DND-41 (cell line): ENCODE measurements at regions not wholly inside any gene's neighbourhood (a gene's known extent, or its start where the extent isn't known, plus 50 kb on each side); places are given as distances from the start of the nearest gene placed in this dataset.

ENCODE experiments used
- ATAC-seq: fragments of 200-7000 bp; cut with Tn5 transposase; 3 replicates; pipeline ENCODE4 v1.9.1; 2021; ENCODE audit warnings: low read depth; ENCODE audit not compliant: insufficient read depth
- DNase-seq: peaks from one replicate; pipeline ENCODE4 v3.0.0-alpha.2; 2020
- H2AFZ ChIP-seq: 2 replicates; pipeline ENCODE4 v1.6.0; 2012; ENCODE audit warnings: low read depth, low read length
- H3K27ac ChIP-seq: 2 replicates; pipeline ENCODE4 v1.5.1; 2012; ENCODE audit warnings: low read length, inconsistent platforms
- H3K27me3 ChIP-seq: fragments of 200-600 bp; sonication (generic); 2 replicates; pipeline ENCODE4 v1.6.0; 2012; ENCODE audit warnings: low read length, mild to moderate bottlenecking, inconsistent platforms; ENCODE audit not compliant: insufficient read depth, poor library complexity
- H3K36me3 ChIP-seq: 2 replicates; pipeline ENCODE4 v1.5.1; 2012; ENCODE audit warnings: low read length, inconsistent platforms; ENCODE audit not compliant: insufficient read depth
- H3K4me1 ChIP-seq: 2 replicates; pipeline ENCODE4 v1.5.1; 2012; ENCODE audit warnings: mild to moderate bottlenecking, low read length; ENCODE audit not compliant: insufficient read depth
- H3K4me2 ChIP-seq: 2 replicates; pipeline ENCODE4 v1.6.0; 2012; ENCODE audit warnings: mild to moderate bottlenecking, moderate library complexity, low read length, inconsistent platforms; ENCODE audit not compliant: insufficient read depth
- H3K4me3 ChIP-seq, 2 experiments: fragments of 200-600 bp in 1 of 2; shearing (Covaris generic) in 1 of 2; 2 replicates each; pipeline ENCODE4 v1.5.1; 2012 to 2016; ENCODE audit warnings: inconsistent platforms in 2 of 2, low read length in 2 of 2, mild to moderate bottlenecking in 2 of 2, low read depth in 1 of 2, moderate library complexity in 1 of 2
- H3K79me2 ChIP-seq: 2 replicates; pipeline ENCODE4 v1.6.0; 2012; ENCODE audit warnings: low read length, inconsistent platforms; ENCODE audit not compliant: insufficient read depth
- H3K9ac ChIP-seq: 2 replicates; pipeline ENCODE4 v1.6.0; 2012; ENCODE audit warnings: low read depth, mild to moderate bottlenecking, inconsistent platforms, low read length, moderate library complexity
- H3K9me3 ChIP-seq: 2 replicates; pipeline ENCODE4 v1.5.1; 2012; ENCODE audit warnings: low read length, moderate library complexity, mild to moderate bottlenecking, inconsistent platforms; ENCODE audit not compliant: insufficient read depth, severe bottlenecking
- H4K20me1 ChIP-seq: 2 replicates; pipeline ENCODE4 v1.6.0; 2012; ENCODE audit warnings: low read length; ENCODE audit not compliant: insufficient read depth
- EZH2 ChIP-seq: IDR thresholded peaks from 3 replicates; pipeline ENCODE4 v1.6.1; 2012; ENCODE audit warnings: borderline replicate concordance, low read depth, mild to moderate bottlenecking, moderate library complexity, low read length, inconsistent platforms; ENCODE audit not compliant: severe bottlenecking
- TF ChIP-seq, protein P1 (sequence below): IDR thresholded peaks from 2 replicates; pipeline ENCODE4 v1.5.1; 2012; ENCODE audit warnings: borderline replicate concordance, low read length, moderate library complexity, mild to moderate bottlenecking; ENCODE audit not compliant: poor library complexity, severe bottlenecking; ENCODE audit errors: extremely low read depth

DNA sequence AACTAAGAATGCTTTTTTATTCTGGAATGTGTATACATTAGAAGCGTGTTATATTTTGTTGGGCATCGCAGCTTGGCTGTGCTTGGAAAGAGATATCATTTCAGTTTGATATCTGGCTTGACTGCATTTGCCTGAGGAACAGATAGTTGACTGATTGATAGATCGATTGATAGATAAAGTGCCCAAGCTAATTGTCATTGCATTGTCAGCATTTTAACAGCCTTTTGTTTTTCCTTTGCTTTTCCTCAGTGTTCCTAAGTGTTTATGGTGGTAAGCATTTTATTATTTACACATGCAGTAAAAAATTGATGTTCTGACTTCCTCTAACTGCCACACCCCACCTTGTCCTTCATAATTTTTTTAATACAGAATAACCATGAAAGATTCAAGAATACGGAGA lies 180.9 kb upstream of the GRIK2 start:
- H3K9ac ChIP-seq = no peak overlapping the region
- TF ChIP-seq EZH2 = no peak
- TF ChIP-seq, protein P1, sequence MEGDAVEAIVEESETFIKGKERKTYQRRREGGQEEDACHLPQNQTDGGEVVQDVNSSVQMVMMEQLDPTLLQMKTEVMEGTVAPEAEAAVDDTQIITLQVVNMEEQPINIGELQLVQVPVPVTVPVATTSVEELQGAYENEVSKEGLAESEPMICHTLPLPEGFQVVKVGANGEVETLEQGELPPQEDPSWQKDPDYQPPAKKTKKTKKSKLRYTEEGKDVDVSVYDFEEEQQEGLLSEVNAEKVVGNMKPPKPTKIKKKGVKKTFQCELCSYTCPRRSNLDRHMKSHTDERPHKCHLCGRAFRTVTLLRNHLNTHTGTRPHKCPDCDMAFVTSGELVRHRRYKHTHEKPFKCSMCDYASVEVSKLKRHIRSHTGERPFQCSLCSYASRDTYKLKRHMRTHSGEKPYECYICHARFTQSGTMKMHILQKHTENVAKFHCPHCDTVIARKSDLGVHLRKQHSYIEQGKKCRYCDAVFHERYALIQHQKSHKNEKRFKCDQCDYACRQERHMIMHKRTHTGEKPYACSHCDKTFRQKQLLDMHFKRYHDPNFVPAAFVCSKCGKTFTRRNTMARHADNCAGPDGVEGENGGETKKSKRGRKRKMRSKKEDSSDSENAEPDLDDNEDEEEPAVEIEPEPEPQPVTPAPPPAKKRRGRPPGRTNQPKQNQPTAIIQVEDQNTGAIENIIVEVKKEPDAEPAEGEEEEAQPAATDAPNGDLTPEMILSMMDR = no peak

DNA sequence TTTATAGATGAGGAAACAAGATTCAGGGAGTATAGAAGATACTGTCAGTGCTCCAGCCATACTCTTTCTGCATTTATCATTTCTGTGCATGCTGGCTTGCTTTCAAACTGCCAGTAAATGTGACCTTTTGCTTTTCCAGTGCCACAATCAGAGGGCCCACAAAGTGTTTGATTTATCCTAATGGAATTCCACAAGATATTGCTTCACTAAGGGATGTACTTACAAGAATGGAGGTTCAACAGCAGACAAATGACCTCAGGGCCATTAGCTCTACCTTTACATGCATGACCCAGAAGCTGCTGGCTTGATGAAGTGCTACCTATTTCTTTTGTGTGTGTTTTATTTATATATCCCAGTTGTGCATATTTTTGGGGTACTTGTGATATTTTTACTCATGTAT lies 171.5 kb upstream of the GRIK2 start:
- H3K9ac ChIP-seq = no peak overlapping the region
- H3K79me2 ChIP-seq = no peaks in the 10 kb centered on the region
- H3K27ac ChIP-seq = no peak overlapping the region
- no peak for DNase-seq
- no peak overlapping the region for H3K4me2 ChIP-seq
- no peak overlapping the region for H3K4me3 ChIP-seq
- H3K36me3 ChIP-seq = no peaks in the 10 kb centered on the region
- H3K9me3 ChIP-seq = peaks cover 13% of the 10 kb centered on the region
- no peak for TF ChIP-seq EZH2
- TF ChIP-seq, protein P1 = no peak
- H4K20me1 ChIP-seq = no peaks in the 10 kb centered on the region
- no peak for ATAC-seq
- H3K4me1 ChIP-seq = 0 out of 2 replicates have a peak, but pooled peaks cover 2% of the 10 kb centered on the region
- H3K27me3 ChIP-seq = no peaks in the 10 kb centered on the region
- no peak overlapping the region for H2AFZ ChIP-seq

More for the DNA sequence above, 180.9 kb upstream of the GRIK2 start:
- Histone ChIP-seq H2AFZ (no peak overlapping the region), H3K4me2 (no peak overlapping the region), H3K79me2 (no peaks in the 10 kb centered on the region), H3K36me3 (no peaks in the 10 kb centered on the region), H3K27ac (no peak overlapping the region), H3K4me1 (no peaks in the 10 kb centered on the region), H3K4me3 (no peak overlapping the region), H3K9me3 (no peaks in the 10 kb centered on the region), H4K20me1 (no peaks in the 10 kb centered on the region), H3K27me3 (no peaks in the 10 kb centered on the region)
- no peak for ATAC-seq
- no peak for DNase-seq

DNA sequence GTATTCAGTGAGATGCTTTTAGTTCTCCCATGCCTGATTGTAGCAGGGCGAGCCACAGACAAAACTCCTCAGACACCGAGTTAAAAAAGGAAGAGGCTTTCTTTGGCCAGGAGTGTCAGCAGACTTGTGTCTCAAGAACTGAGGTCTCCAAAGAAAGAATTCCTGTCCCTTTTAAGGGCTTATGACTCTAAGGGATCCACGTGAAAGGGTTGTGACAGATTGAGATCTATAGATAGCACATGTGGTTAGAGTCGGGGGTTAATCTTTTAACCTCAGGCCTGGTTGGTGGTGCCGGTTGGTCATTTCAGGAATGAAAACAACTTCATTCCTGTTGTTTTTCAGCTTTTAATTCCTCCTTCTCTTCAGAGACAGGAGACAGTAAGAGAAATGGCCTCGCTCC lies 168.8 kb upstream of the GRIK2 start:
- no peak overlapping the region for H3K9ac ChIP-seq
- TF ChIP-seq, protein P1 = no peak
- no peak for TF ChIP-seq EZH2
- peaks cover 13% of the 10 kb centered on the region for H3K9me3 ChIP-seq
- H2AFZ ChIP-seq = no peak overlapping the region
- H3K27me3 ChIP-seq = no peaks in the 10 kb centered on the region
- H3K4me3 ChIP-seq = no peak overlapping the region
- ATAC-seq = no peak
- no peaks in the 10 kb centered on the region for H3K79me2 ChIP-seq
- H3K4me2 ChIP-seq = no peak overlapping the region
- H3K36me3 ChIP-seq = no peaks in the 10 kb centered on the region
- H4K20me1 ChIP-seq = no peaks in the 10 kb centered on the region
- 0 out of 2 replicates have a peak, but pooled peaks cover 2% of the 10 kb centered on the region for H3K4me1 ChIP-seq
- no peak overlapping the region for H3K27ac ChIP-seq
- no peak for DNase-seq

DNA sequence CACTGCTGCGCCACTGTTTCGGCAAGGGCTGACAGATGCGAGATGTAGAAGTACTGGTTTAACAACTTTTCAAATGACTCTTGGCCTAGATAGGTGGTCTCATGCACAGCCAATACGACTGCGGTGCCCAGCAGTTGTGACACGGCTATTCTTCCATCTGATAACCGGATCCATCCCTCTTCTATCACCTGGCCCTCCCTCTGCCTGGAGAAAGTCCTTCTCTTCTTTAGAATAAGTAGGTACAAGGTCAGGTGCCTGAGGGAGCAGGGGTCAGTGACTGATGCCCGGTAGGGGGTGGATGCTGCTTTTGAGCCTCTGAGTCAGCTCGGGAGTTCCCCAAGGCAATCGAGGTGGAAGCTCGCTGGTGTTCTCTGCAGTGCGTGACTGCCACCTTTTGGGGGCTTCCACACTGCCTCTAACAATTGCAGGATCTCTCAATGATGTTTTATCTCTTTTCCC lies 166.8 kb upstream of the GRIK2 start:
- Histone ChIP-seq H2AFZ (no peak overlapping the region), H4K20me1 (no peaks in the 10 kb centered on the region), H3K4me3 (no peak overlapping the region), H3K9ac (no peak overlapping the region), H3K27me3 (no peaks in the 10 kb centered on the region), H3K79me2 (no peaks in the 10 kb centered on the region), H3K27ac (no peak overlapping the region), H3K4me1 (no peaks in the 10 kb centered on the region), H3K36me3 (no peaks in the 10 kb centered on the region), H3K9me3 (peaks cover 13% of the 10 kb centered on the region), H3K4me2 (no peak overlapping the region)
- TF ChIP-seq, protein P1 = peak; percentile 52
- TF ChIP-seq EZH2 = no peak
- ATAC-seq (no peak), DNase-seq (peak; percentile 26)
